K562 (cell line): ENCODE measurements at regions not wholly inside any gene's neighbourhood (a gene's known extent, or its start where the extent isn't known, plus 50 kb on each side); places are given as distances from the start of the nearest gene placed in this dataset.

Experiments used
- ATAC-seq: fragments of 200-7000 bp; cut with Tn5 transposase; 3 replicates; pipeline ENCODE4 v1.9.1; 2020; ENCODE audit warnings: moderate library complexity
- BruUV-seq: library from RNA; stranded (reverse); fragments of 400-500 nt; replicated peaks from 2 replicates; lab custom pipeline; 2021; lab: Mats Ljungman, UMichigan
- CTCF ChIA-PET: fragments of 300-600 bp; formaldehyde crosslinking; extraction: SDS; loops from one replicate; lab custom pipeline; 2021; ENCODE audit warnings: low intra/inter-chr PET ratio; lab: Yijun Ruan, JAX
- POLR2A ChIA-PET: fragments of 300-600, 350-650 bp; sonication (Branson Sonifier 250); formaldehyde crosslinking; extraction: SDS; loops from one replicate; lab custom pipeline; 2021; ENCODE audit warnings: antibody characterized with exemption, inconsistent platforms; lab: Yijun Ruan, JAX
- DNase-seq, 4 experiments: peaks; one replicate each; pipeline versions ENCODE4 v3.0.0 to v3.0.0-alpha.2; 2011 to 2018; ENCODE audit warnings: low spot score in 3 of 4, mixed read lengths in 3 of 4; ENCODE audit errors: extremely low read depth in 1 of 4
- FAIRE-seq: peaks from 2 replicates; lab custom pipeline; 2011; peaks lifted over from hg19 to GRCh38; lab: Jason Lieb, UNC
- H2AFZ ChIP-seq: 2 replicates; pipeline ENCODE4 v1.6.0; 2011; ENCODE audit warnings: low read depth, low read length, control low read depth, inconsistent platforms
- H3K27ac ChIP-seq: fragments of 200-600 bp; 3 replicates; pipeline ENCODE4 v1.8.0; 2011; ENCODE audit warnings: low read depth, mild to moderate bottlenecking, control low read depth, inconsistent platforms, low read length, moderate library complexity, mixed read lengths; ENCODE audit errors: extremely low read depth
- H3K27me3 ChIP-seq, 2 experiments: fragments of 300-600 bp in 1 of 2; 2 replicates in 1 of 2; 3 replicates in 1 of 2; pipeline versions ENCODE4 v1.6.0 to v1.8.0; 2011; ENCODE audit warnings: inconsistent platforms in 2 of 2, low read length in 2 of 2, mild to moderate bottlenecking in 1 of 2, mixed read lengths in 1 of 2, moderate library complexity in 1 of 2; ENCODE audit not compliant: control insufficient read depth in 2 of 2, insufficient read depth in 2 of 2
- H3K36me3 ChIP-seq: fragments of 300-600 bp; 3 replicates; pipeline ENCODE4 v1.8.0; 2011; ENCODE audit warnings: mild to moderate bottlenecking, low read length, inconsistent platforms; ENCODE audit not compliant: control insufficient read depth, insufficient read depth
- H3K4me1 ChIP-seq, 2 experiments: fragments of 200-600 bp in 1 of 2; replicated peaks in 1 of 2; 2 replicates in 1 of 2; 3 replicates in 1 of 2; pipeline versions ENCODE4 v1.5.1 to v1.8.0; 2011; ENCODE audit warnings: inconsistent platforms in 2 of 2, low read length in 2 of 2, mild to moderate bottlenecking in 1 of 2, mixed read lengths in 1 of 2, moderate library complexity in 1 of 2; ENCODE audit not compliant: control insufficient read depth in 2 of 2, insufficient read depth in 2 of 2
- H3K4me2 ChIP-seq: 2 replicates; pipeline ENCODE4 v1.6.1; 2011; ENCODE audit warnings: low read length, control low read depth, inconsistent platforms, mixed read lengths; ENCODE audit not compliant: insufficient read depth
- H3K4me3 ChIP-seq: fragments of 200-600 bp; sonication (generic), shearing (Covaris generic); 2 replicates; pipeline ENCODE4 v1.5.1; 2016; ENCODE audit warnings: control low read depth, inconsistent platforms
- H3K79me2 ChIP-seq: fragments of 200-600 bp; 3 replicates; pipeline ENCODE4 v1.8.0; 2011; ENCODE audit warnings: low read length, inconsistent platforms; ENCODE audit not compliant: control insufficient read depth, insufficient read depth
- H3K9ac ChIP-seq, 2 experiments: 2 replicates each; pipeline versions ENCODE4 v1.6.0 to v1.6.1; 2011; ENCODE audit warnings: low read depth in 2 of 2, low read length in 2 of 2, control low read depth in 1 of 2, inconsistent platforms in 1 of 2, mild to moderate bottlenecking in 1 of 2, mixed read lengths in 1 of 2; ENCODE audit not compliant: insufficient read depth in 1 of 2
- H3K9me1 ChIP-seq: one replicate; pipeline ENCODE4 v1.6.0; 2011; ENCODE audit warnings: inconsistent platforms, mild to moderate bottlenecking, low read length, moderate library complexity; ENCODE audit not compliant: control insufficient read depth, insufficient read depth
- H3K9me3 ChIP-seq: replicated peaks from 2 replicates; pipeline ENCODE4 v1.5.1; 2011; ENCODE audit warnings: low read depth, low read length, inconsistent platforms; ENCODE audit not compliant: control insufficient read depth, insufficient read depth
- H4K20me1 ChIP-seq: replicated peaks from 2 replicates; pipeline ENCODE4 v1.6.1; 2011; ENCODE audit warnings: low read length, inconsistent platforms, mixed read lengths; ENCODE audit not compliant: control insufficient read depth, insufficient read depth
- ATF7 ChIP-seq: fragments of 450-650 bp; IDR thresholded peaks from 2 replicates; pipeline ENCODE4 v1.7.1; 2014; ENCODE audit warnings: mild to moderate bottlenecking, moderate library complexity
- BACH1 ChIP-seq: fragments of 200-800 bp; sonication (Bioruptor generic); IDR thresholded peaks from 2 replicates; pipeline ENCODE4 v1.6.1; 2016; ENCODE audit warnings: missing genetic modification characterization, missing compliant biosample characterization
- HMGN3 ChIP-seq: IDR thresholded peaks from 2 replicates; pipeline ENCODE4 v1.6.1; 2011; ENCODE audit warnings: borderline replicate concordance, low read depth, mild to moderate bottlenecking, mixed read lengths, low read length; ENCODE audit not compliant: insufficient read length; ENCODE audit errors: extremely low read depth
- KLF6 ChIP-seq: fragments of 250-450 bp; sonication (Bioruptor Pico); IDR thresholded peaks from 2 replicates; pipeline ENCODE4 v1.4.0; 2020; ENCODE audit warnings: mild to moderate bottlenecking, moderate library complexity, borderline replicate concordance
- LEF1 ChIP-seq: fragments of 450-650 bp; IDR thresholded peaks from 2 replicates; pipeline ENCODE4 v1.6.1; 2016; ENCODE audit warnings: mild to moderate bottlenecking
- NFRKB ChIP-seq: fragments of 450-650 bp; IDR thresholded peaks from 2 replicates; pipeline ENCODE4 v1.6.1; 2016; ENCODE audit warnings: low read depth
- PHF8 ChIP-seq: fragments of 200-600 bp; sonication (generic); IDR thresholded peaks from 2 replicates; pipeline ENCODE4 v1.6.1; 2012; ENCODE audit warnings: mixed run types, mild to moderate bottlenecking, inconsistent platforms, low read length, moderate library complexity, borderline replicate concordance
- PTTG1 ChIP-seq: fragments of 450-650 bp; IDR thresholded peaks from 2 replicates; pipeline ENCODE4 v1.6.1; 2016; ENCODE audit warnings: low read depth, mild to moderate bottlenecking, missing genetic modification characterization, missing compliant biosample characterization
- RAD21 ChIP-seq, 2 experiments: fragments of 250-450 bp in 1 of 2; fragments of 450-650 bp in 1 of 2; sonication (Bioruptor Pico) in 1 of 2; formaldehyde crosslinking in 1 of 2; IDR thresholded peaks in 1 of 2; conservative IDR thresholded peaks in 1 of 2; 2 replicates each; pipeline versions ENCODE4 v1.4.0 to v1.8.0; 2020 to 2022; ENCODE audit warnings: mild to moderate bottlenecking in 2 of 2, moderate library complexity in 1 of 2
- SIN3A ChIP-seq, 2 experiments: fragments of 150-350 bp in 1 of 2; IDR thresholded peaks; 2 replicates each; pipeline ENCODE4 v1.6.1; 2011 to 2016; ENCODE audit warnings: borderline replicate concordance in 2 of 2, low read depth in 2 of 2, low read length in 2 of 2, mild to moderate bottlenecking in 2 of 2, moderate library complexity in 2 of 2; ENCODE audit not compliant: control insufficient read depth in 1 of 2
- ZNF133 ChIP-seq: fragments of 250-450 bp; sonication (Bioruptor Pico); IDR thresholded peaks from 2 replicates; pipeline ENCODE4 v1.4.0; 2020; ENCODE audit warnings: mild to moderate bottlenecking
- ZNF224 ChIP-seq: sonication (generic); formaldehyde crosslinking; IDR thresholded peaks from 2 replicates; pipeline ENCODE4 v1.8.0; 2022; ENCODE audit warnings: mild to moderate bottlenecking, missing genetic modification reagents
- ZNF253 ChIP-seq: fragments of 250-450 bp; sonication (Bioruptor Pico); conservative IDR thresholded peaks from 2 replicates; pipeline ENCODE4 v1.6.1; 2021; ENCODE audit warnings: mild to moderate bottlenecking
- WGBS: fragments of 100-300 bp; shearing (Covaris generic); methylation state at CpG from one replicate; pipeline ENCODE4 v1.1.6; 2016; ENCODE audit warnings: low coverage, mixed read lengths; ENCODE audit not compliant: insufficient coverage; ENCODE audit errors: missing lambda C conversion rate; 5-methylcytosine and 5-hydroxymethylcytosine counted together
- in situ Hi-C: fragments of 300-500 bp; cut with MboI; formaldehyde crosslinking; loops from 4 replicates; pipeline ENCODE4 v1.15.0; 2018; ENCODE audit warnings: inconsistent platforms, mixed read lengths
- intact Hi-C: fragments of 100-400 bp; cut with micrococcal nuclease; formaldehyde crosslinking; loops from 2 replicates; pipeline ENCODE4 v1.14.2; 2022
- TF ChIP-seq, protein P1 (sequence below): fragments of 450-650 bp; IDR thresholded peaks from 2 replicates; pipeline ENCODE4 v1.7.0; 2016; ENCODE audit warnings: borderline replicate concordance

DNA sequence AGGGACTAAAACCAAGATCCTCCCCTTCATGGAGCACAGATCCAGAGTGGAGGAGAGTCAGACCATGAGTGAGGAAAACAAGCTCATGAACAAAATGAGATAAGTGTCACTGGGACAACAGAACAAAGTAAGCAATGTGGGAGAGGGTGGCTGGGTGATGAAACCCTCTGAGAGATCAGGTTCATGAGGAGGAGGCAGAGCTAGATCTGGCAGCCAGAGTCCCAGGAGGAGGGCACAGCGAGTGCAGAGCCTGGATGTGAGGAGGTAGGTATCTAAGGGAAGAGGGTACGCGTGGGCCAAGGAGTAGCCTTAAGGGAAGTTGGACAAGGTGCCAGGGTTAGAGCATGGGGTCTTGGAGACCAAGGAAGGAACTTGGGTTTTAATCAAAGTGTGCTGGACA lies 1311.9 kb downstream of the UQCRFS1 start:
- H3K4me3 ChIP-seq, result no peak overlapping the region
- ATAC-seq, result no peak
- intact Hi-C loops, result no loop called here
- DNase-seq, result no peak
- no peaks in the 10 kb centered on the region for H3K9me3 ChIP-seq
- TF ChIP-seq SIN3A (IDR thresholded peaks at IDR 0.05; ENCODE audit: borderline replicate concordance in 2 of 2, control insufficient read depth in 1 of 2, low read depth in 2 of 2, low read length in 2 of 2) (no peak), PHF8 (no peak)
- CTCF ChIA-PET, result no interaction called here
- no peak for FAIRE-seq
- no peaks in the 10 kb centered on the region for H3K9me1 ChIP-seq
- BruUV-seq, result no TSS peak
- H3K79me2 ChIP-seq, result no peaks in the 10 kb centered on the region
- no peak overlapping the region for H3K27ac ChIP-seq
- no peak overlapping the region for H3K9ac ChIP-seq
- H3K36me3 ChIP-seq, result no peaks in the 10 kb centered on the region
- no peaks in the 10 kb centered on the region for H3K4me1 ChIP-seq
- no peak overlapping the region for H3K4me2 ChIP-seq
- H4K20me1 ChIP-seq, result no peaks in the 10 kb centered on the region
- POLR2A ChIA-PET, result no interaction called here
- WGBS, result 0% methylated on average over 3 of the region's 3 CpGs
- no peak overlapping the region for H2AFZ ChIP-seq
- no peaks in the 10 kb centered on the region for H3K27me3 ChIP-seq
- in situ Hi-C loops, result no loop called here

DNA sequence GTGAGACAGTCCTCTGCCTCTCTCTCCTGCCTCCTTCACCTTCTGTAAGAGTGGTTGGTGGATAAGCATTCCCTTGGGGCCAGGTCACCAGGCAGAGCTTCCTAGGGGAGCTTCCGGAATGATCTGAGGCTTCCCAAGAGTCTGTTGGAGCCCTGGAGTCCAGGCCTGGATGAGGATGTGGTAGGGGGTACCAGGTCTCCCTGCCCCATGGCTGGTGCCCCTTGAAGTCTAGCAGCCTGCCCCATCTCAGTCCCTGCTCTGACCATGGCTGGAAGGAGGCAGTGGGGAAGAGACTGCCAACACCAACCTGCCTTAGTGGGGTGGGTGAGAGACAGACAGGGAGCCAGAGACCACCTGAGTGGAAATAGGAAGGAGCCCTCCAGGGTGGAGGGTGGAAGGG lies 1316.9 kb downstream of the UQCRFS1 start:
- Histone ChIP-seq H2AFZ (no peak overlapping the region), H3K9me1 (no peaks in the 10 kb centered on the region), H3K4me1 (no peaks in the 10 kb centered on the region), H3K27me3 (no peaks in the 10 kb centered on the region), H3K27ac (no peak overlapping the region), H3K36me3 (no peaks in the 10 kb centered on the region), H3K79me2 (no peaks in the 10 kb centered on the region), H3K4me3 (no peak overlapping the region), H3K9ac (no peak overlapping the region), H3K4me2 (no peak overlapping the region), H3K9me3 (no peaks in the 10 kb centered on the region), H4K20me1 (no peaks in the 10 kb centered on the region)
- in situ Hi-C loops, result no loop called here
- ChIA-PET CTCF (no interaction called here), POLR2A (interaction anchor here (0.7 kb wide), 1 partner anchor 293 kb away, joined by 3 read pairs; no protein-coding TSS in a partner anchor)
- WGBS, result 0% methylated on average over 1 of the region's 1 CpG
- intact Hi-C loops, result no loop called here
- no peak for DNase-seq
- FAIRE-seq, result no peak
- BruUV-seq, result no TSS peak
- no peak for ATAC-seq
- TF ChIP-seq HMGN3 (no peak), ZNF253 (no peak), BACH1 (no peak), NFRKB (no peak), KLF6 (no peak), ZNF133 (no peak), RAD21 (CRISPR knock-in tag; conservative IDR thresholded peaks at IDR 0.05 in 1 of 2, IDR thresholded peaks at IDR 0.05 in 1 of 2) (no peak), PTTG1 (tag) (no peak), LEF1 (no peak), ATF7 (no peak), ZNF224 (CRISPR knock-in tag) (no peak)
- TF ChIP-seq, protein P1, sequence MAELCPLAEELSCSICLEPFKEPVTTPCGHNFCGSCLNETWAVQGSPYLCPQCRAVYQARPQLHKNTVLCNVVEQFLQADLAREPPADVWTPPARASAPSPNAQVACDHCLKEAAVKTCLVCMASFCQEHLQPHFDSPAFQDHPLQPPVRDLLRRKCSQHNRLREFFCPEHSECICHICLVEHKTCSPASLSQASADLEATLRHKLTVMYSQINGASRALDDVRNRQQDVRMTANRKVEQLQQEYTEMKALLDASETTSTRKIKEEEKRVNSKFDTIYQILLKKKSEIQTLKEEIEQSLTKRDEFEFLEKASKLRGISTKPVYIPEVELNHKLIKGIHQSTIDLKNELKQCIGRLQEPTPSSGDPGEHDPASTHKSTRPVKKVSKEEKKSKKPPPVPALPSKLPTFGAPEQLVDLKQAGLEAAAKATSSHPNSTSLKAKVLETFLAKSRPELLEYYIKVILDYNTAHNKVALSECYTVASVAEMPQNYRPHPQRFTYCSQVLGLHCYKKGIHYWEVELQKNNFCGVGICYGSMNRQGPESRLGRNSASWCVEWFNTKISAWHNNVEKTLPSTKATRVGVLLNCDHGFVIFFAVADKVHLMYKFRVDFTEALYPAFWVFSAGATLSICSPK, result no peak
